H1 (cell line): ENCODE measurements at regions not wholly inside any gene's neighbourhood (a gene's known extent, or its start where the extent isn't known, plus 50 kb on each side); places are given as distances from the start of the nearest gene placed in this dataset.

ENCODE experiments used
- CTCF ChIA-PET: fragments of 300-600 bp; sonication (Branson Sonifier 250); formaldehyde crosslinking; loops from one replicate; lab custom pipeline; 2021; ENCODE audit not compliant: partially characterized antibody; lab: Charles Lee
- POLR2A ChIA-PET: fragments of 300-600 bp; sonication (Branson Sonifier 250); formaldehyde crosslinking; loops from one replicate; lab custom pipeline; 2021; ENCODE audit warnings: inconsistent platforms; ENCODE audit not compliant: partially characterized antibody; lab: Charles Lee
- DNase-seq, 2 experiments: peaks; one replicate each; pipeline versions ENCODE4 v3.0.0 to v3.0.0-alpha.2; 2010 to 2022; ENCODE audit warnings: low spot score in 2 of 2, low read depth in 1 of 2, mixed read lengths in 1 of 2
- FAIRE-seq: peaks from 2 replicates; lab custom pipeline; 2011; peaks lifted over from hg19 to GRCh38; lab: Jason Lieb, UNC
- H2AFZ ChIP-seq: 2 replicates; pipeline ENCODE4 v1.8.1; 2012; ENCODE audit warnings: low read length, inconsistent platforms
- H2AK5ac ChIP-seq: 2 replicates; pipeline ENCODE4 v1.6.1; 2013; ENCODE audit warnings: low read depth, low read length
- H2BK120ac ChIP-seq: replicated peaks from 2 replicates; pipeline ENCODE3; 2013; ENCODE audit warnings: low read depth, low read length, inconsistent platforms
- H2BK12ac ChIP-seq: 2 replicates; pipeline ENCODE4 v1.6.1; 2013; ENCODE audit warnings: low read depth, low read length
- H2BK15ac ChIP-seq: 2 replicates; pipeline ENCODE4 v1.6.1; 2013; ENCODE audit warnings: low read length
- H2BK20ac ChIP-seq: 2 replicates; pipeline ENCODE4 v1.6.1; 2013; ENCODE audit warnings: low read length
- H2BK5ac ChIP-seq: 2 replicates; pipeline ENCODE4 v1.6.1; 2013; ENCODE audit warnings: low read depth, low read length
- H3K14ac ChIP-seq: 2 replicates; pipeline ENCODE4 v1.6.1; 2013; ENCODE audit warnings: inconsistent platforms; ENCODE audit not compliant: insufficient read length
- H3K18ac ChIP-seq: 2 replicates; pipeline ENCODE4 v1.6.1; 2013; ENCODE audit warnings: low read length; ENCODE audit errors: extremely low read depth
- H3K23ac ChIP-seq: 2 replicates; pipeline ENCODE4 v1.6.1; 2013; ENCODE audit warnings: inconsistent platforms; ENCODE audit not compliant: insufficient read length
- H3K23me2 ChIP-seq: 2 replicates; pipeline ENCODE4 v1.6.1; 2013; ENCODE audit warnings: low read depth, low read length
- H3K27ac ChIP-seq: 2 replicates; pipeline ENCODE4 v1.6.1; 2011; ENCODE audit warnings: low read depth, low read length, inconsistent platforms
- H3K27me3 ChIP-seq, 4 experiments: replicated peaks in 1 of 4; 1 replicate in 1 of 4; 2 replicates in 3 of 4; pipeline versions ENCODE4 v1.6.1 to v1.8.1; 2011 to 2013; ENCODE audit warnings: low read length in 3 of 4, mild to moderate bottlenecking in 3 of 4, inconsistent platforms in 2 of 4, mixed read lengths in 2 of 4, moderate library complexity in 1 of 4; ENCODE audit not compliant: control insufficient read depth in 3 of 4, insufficient read depth in 3 of 4; ENCODE audit errors: extremely low read depth in 1 of 4
- H3K36me3 ChIP-seq, 4 experiments: 2 replicates each; pipeline versions ENCODE4 v1.6.1 to v1.8.1; 2011 to 2013; ENCODE audit warnings: mild to moderate bottlenecking in 4 of 4, low read length in 3 of 4, moderate library complexity in 2 of 4, control low read depth in 1 of 4, inconsistent platforms in 1 of 4; ENCODE audit not compliant: insufficient read depth in 4 of 4, control insufficient read depth in 2 of 4
- H3K4ac ChIP-seq: replicated peaks from 2 replicates; pipeline ENCODE3; 2013; ENCODE audit warnings: low read length, low read depth, mixed read lengths, inconsistent platforms; ENCODE audit not compliant: insufficient read length
- H3K4me1 ChIP-seq, 4 experiments: replicated peaks in 1 of 4; 1 replicate in 1 of 4; 2 replicates in 3 of 4; pipeline versions ENCODE4 v1.6.1 to v1.8.1; 2011 to 2013; ENCODE audit warnings: low read length in 3 of 4, inconsistent platforms in 2 of 4, mixed read lengths in 1 of 4; ENCODE audit not compliant: insufficient read depth in 4 of 4, control insufficient read depth in 3 of 4
- H3K4me2 ChIP-seq, 2 experiments: 2 replicates each; pipeline versions ENCODE4 v1.6.1 to v1.8.1; 2011 to 2013; ENCODE audit warnings: low read depth in 2 of 2, low read length in 2 of 2, control low read depth in 1 of 2, inconsistent platforms in 1 of 2, mild to moderate bottlenecking in 1 of 2; ENCODE audit not compliant: insufficient read depth in 1 of 2
- H3K4me3 ChIP-seq, 4 experiments: fragments of 200-600, 300-600 bp in 1 of 4; sonication (generic), shearing (Covaris generic), sonication (Bioruptor Twin) in 1 of 4; 2 replicates each; pipeline versions ENCODE4 v1.5.1 to v1.8.1; 2011 to 2016; ENCODE audit warnings: low read length in 4 of 4, low read depth in 3 of 4, control low read depth in 2 of 4, inconsistent platforms in 2 of 4, mild to moderate bottlenecking in 2 of 4, mixed read lengths in 1 of 4, moderate library complexity in 1 of 4; ENCODE audit not compliant: insufficient read depth in 2 of 4; ENCODE audit errors: extremely low read depth in 1 of 4
- H3K56ac ChIP-seq: replicated peaks from 2 replicates; pipeline ENCODE3; 2013; ENCODE audit warnings: low read depth, mild to moderate bottlenecking, mixed read lengths, low read length, inconsistent platforms; ENCODE audit not compliant: insufficient read length
- H3K79me1 ChIP-seq: 2 replicates; pipeline ENCODE4 v1.6.1; 2013; ENCODE audit warnings: low read depth, low read length, control low read depth
- H3K79me2 ChIP-seq, 2 experiments: 2 replicates each; pipeline versions ENCODE4 v1.6.1 to v1.8.1; 2012 to 2013; ENCODE audit warnings: low read length in 2 of 2, mild to moderate bottlenecking in 2 of 2, inconsistent platforms in 1 of 2; ENCODE audit not compliant: insufficient read depth in 2 of 2, control insufficient read depth in 1 of 2
- H3K9ac ChIP-seq, 4 experiments: replicated peaks in 1 of 4; 1 replicate in 1 of 4; 2 replicates in 3 of 4; pipeline versions ENCODE4 v1.6.1 to v1.8.1; 2011 to 2013; ENCODE audit warnings: low read depth in 3 of 4, low read length in 3 of 4, control low read depth in 2 of 4, mild to moderate bottlenecking in 2 of 4, moderate library complexity in 2 of 4, inconsistent platforms in 1 of 4; ENCODE audit errors: extremely low read depth in 1 of 4
- H3K9me3 ChIP-seq, 2 experiments: 2 replicates each; pipeline versions ENCODE4 v1.6.1 to v1.8.1; 2012 to 2013; ENCODE audit warnings: mild to moderate bottlenecking in 2 of 2, moderate library complexity in 2 of 2, control low read depth in 1 of 2, inconsistent platforms in 1 of 2, low read depth in 1 of 2, low read length in 1 of 2, mixed read lengths in 1 of 2; ENCODE audit not compliant: insufficient read depth in 2 of 2
- H4K20me1 ChIP-seq, 2 experiments: replicated peaks in 1 of 2; 2 replicates each; pipeline versions ENCODE3 to v1.8.1; 2011 to 2013; ENCODE audit warnings: inconsistent platforms in 2 of 2, low read length in 2 of 2, mild to moderate bottlenecking in 1 of 2; ENCODE audit not compliant: insufficient read depth in 2 of 2, control insufficient read depth in 1 of 2
- H4K5ac ChIP-seq: 2 replicates; pipeline ENCODE4 v1.6.1; 2013; ENCODE audit warnings: low read length, low read depth, mixed read lengths, inconsistent platforms; ENCODE audit not compliant: insufficient read length
- H4K8ac ChIP-seq: 2 replicates; pipeline ENCODE4 v1.8.0; 2013; ENCODE audit warnings: mild to moderate bottlenecking, moderate library complexity, low read length, inconsistent platforms; ENCODE audit not compliant: insufficient read depth; ENCODE audit errors: extremely low read depth
- H4K91ac ChIP-seq: replicated peaks from 2 replicates; pipeline ENCODE3; 2013; ENCODE audit warnings: low read length, mixed read lengths, inconsistent platforms; ENCODE audit not compliant: insufficient read length
- ATF3 ChIP-seq: IDR thresholded peaks from 2 replicates; pipeline ENCODE4 v1.6.1; 2011; ENCODE audit warnings: low read depth, mild to moderate bottlenecking, low read length; ENCODE audit not compliant: insufficient read depth
- CTBP2 ChIP-seq: IDR thresholded peaks from 2 replicates; pipeline ENCODE4 v1.7.0; 2011; ENCODE audit warnings: borderline replicate concordance, mild to moderate bottlenecking, moderate library complexity, mixed read lengths, low read length; ENCODE audit not compliant: insufficient read depth, insufficient read length
- EZH2 ChIP-seq: fragments of 200-600 bp; sonication (generic); IDR thresholded peaks from 2 replicates; pipeline ENCODE4 v1.7.1; 2012; ENCODE audit warnings: low read depth, mild to moderate bottlenecking, moderate library complexity, low read length, inconsistent platforms; ENCODE audit not compliant: severe bottlenecking
- HDAC2 ChIP-seq, 2 experiments: fragments of 300-600 bp in 1 of 2; sonication (generic) in 1 of 2; IDR thresholded peaks; 2 replicates each; pipeline ENCODE4 v1.6.1; 2011 to 2012; ENCODE audit warnings: low read depth in 2 of 2, low read length in 2 of 2, mild to moderate bottlenecking in 2 of 2, moderate library complexity in 2 of 2, borderline replicate concordance in 1 of 2, inconsistent platforms in 1 of 2
- KDM1A ChIP-seq: fragments of 200-600, 300-600 bp; sonication (generic); IDR thresholded peaks from 2 replicates; pipeline ENCODE4 v1.7.1; 2016; ENCODE audit warnings: mild to moderate bottlenecking, low read length, borderline replicate concordance
- KDM4A ChIP-seq: IDR thresholded peaks from one replicate; pipeline ENCODE4 v1.7.1; 2012; ENCODE audit warnings: low read depth, mild to moderate bottlenecking, moderate library complexity, low read length, inconsistent platforms; ENCODE audit not compliant: severe bottlenecking
- MAFK ChIP-seq: IDR thresholded peaks from 2 replicates; pipeline ENCODE4 v1.6.1; 2012; ENCODE audit warnings: low read depth, mild to moderate bottlenecking, improper control_type of control experiment, low read length
- POLR2A ChIP-seq, 2 experiments: IDR thresholded peaks; 1 replicate in 1 of 2; 2 replicates in 1 of 2; pipeline ENCODE4 v1.6.1; 2011; ENCODE audit warnings: low read depth in 2 of 2, low read length in 2 of 2, mild to moderate bottlenecking in 2 of 2; ENCODE audit errors: control extremely low read depth in 1 of 2
- RBBP5 ChIP-seq: IDR thresholded peaks from 2 replicates; pipeline ENCODE4 v1.7.1; 2012; ENCODE audit warnings: low read depth, mild to moderate bottlenecking, inconsistent platforms, low read length, moderate library complexity, borderline replicate concordance
- TAF1 ChIP-seq: IDR thresholded peaks from 2 replicates; pipeline ENCODE4 v1.6.1; 2011; ENCODE audit warnings: mild to moderate bottlenecking, low read depth, low read length
- WGBS, 2 experiments: shearing (Covaris generic) in 1 of 2; methylation state at CpG; one replicate each; pipeline versions ENCODE4 v1.1.6 to v1.1.7; 2013 to 2015; ENCODE audit warnings: low lambda C conversion rate in 2 of 2, mixed read lengths in 2 of 2, inconsistent platforms in 1 of 2, low coverage in 1 of 2, missing lambda C conversion rate in 1 of 2; ENCODE audit not compliant: insufficient replicate concordance in 2 of 2, insufficient coverage in 1 of 2, insufficient read length in 1 of 2; ENCODE audit errors: extremely low coverage in 1 of 2, missing lambda C conversion rate in 1 of 2; 5-methylcytosine and 5-hydroxymethylcytosine counted together

- Histone ChIP-seq H2BK20ac (no peak overlapping the region), H2BK5ac (no peak overlapping the region), H4K91ac (no peak overlapping the region), H4K5ac (no peak overlapping the region), H3K27me3 (peaks cover 11 to 28% (median 23%) of the 10 kb centered on the region in 4 experiments), H3K79me2 (no peaks in the 10 kb centered on the region), H3K23me2 (peaks cover 10% of the 10 kb centered on the region; the same call in 1 of the 2 replicates), H3K18ac (no peak overlapping the region), H3K56ac (no peak overlapping the region), H3K36me3 (no peaks in the 10 kb centered on the region), H2BK12ac (no peak overlapping the region), H3K4me1 (peaks cover 0 to 10% (median 4%) of the 10 kb centered on the region in 4 experiments; a peak in 5 of 7 replicates), H4K8ac (no peak overlapping the region), H3K4me2 (no peak overlapping the region), H2AK5ac (no peak overlapping the region), H3K14ac (no peak overlapping the region), H3K27ac (no peak overlapping the region), H3K9me3 (no peaks in the 10 kb centered on the region), H3K23ac (no peak overlapping the region), H4K20me1 (peaks cover 0 to 5% of the 10 kb centered on the region in 2 experiments), H3K4ac (no peak overlapping the region), H3K4me3 (no peak overlapping the region), H2AFZ (no peak overlapping the region), H2BK120ac (no peak overlapping the region), H3K79me1 (no peaks in the 10 kb centered on the region), H2BK15ac (no peak overlapping the region), H3K9ac (no peak overlapping the region)
- peak in 1 of 2 experiments; percentile 16 for DNase-seq
- FAIRE-seq, result no peak
- ChIA-PET CTCF (interaction anchor here (1.2 to 1.8 kb wide), 2 partner anchors 95 to 98 kb away, joined by 3 to 6 read pairs; no protein-coding TSS in a partner anchor), POLR2A (no interaction called here)
- WGBS, 2 experiments, result 89% methylated on average over 8 of the region's 8 CpGs; no CpG with 5 or more reads in 1 of the 2 experiments
- TF ChIP-seq ATF3 (no peak), HDAC2 (IDR thresholded peaks at IDR 0.05; ENCODE audit: borderline replicate concordance in 1 of 2, low read depth in 2 of 2, low read length in 2 of 2) (no peak), TAF1 (no peak), CTBP2 (no peak), RBBP5 (no peak), MAFK (no peak), EZH2 (no peak), KDM4A (no peak), POLR2A (IDR thresholded peaks at IDR 0.05; ENCODE audit: control extremely low read depth in 1 of 2, low read depth in 2 of 2, low read length in 2 of 2) (no peak), KDM1A (no peak)
These were observed 113.8 kb upstream of the C14orf180 start for GRCh38 chr14:104465482-104466390.
